OCI-LY7 (cell line): ENCODE measurements at regions not wholly inside any gene's neighbourhood (a gene's known extent, or its start where the extent isn't known, plus 50 kb on each side); places are given as distances from the start of the nearest gene placed in this dataset.

Experiments used
- BruUV-seq: library from RNA; stranded (reverse); fragments of 400-500 nt; replicated peaks from 2 replicates; lab custom pipeline; 2021; lab: Mats Ljungman, UMichigan
- CTCF ChIA-PET: fragments of 300-600 bp; sonication (Branson Sonifier 250); formaldehyde crosslinking; loops from one replicate; lab custom pipeline; 2022; ENCODE audit warnings: antibody characterized with exemption; ENCODE audit not compliant: unreplicated experiment; lab: Charles Lee
- POLR2A ChIA-PET: fragments of 300-600 bp; sonication (Branson Sonifier 250); formaldehyde crosslinking; loops from one replicate; lab custom pipeline; 2022; ENCODE audit warnings: antibody characterized with exemption; lab: Charles Lee
- DNase-seq: peaks from one replicate; pipeline ENCODE4 v3.0.0-alpha.2; 2015; ENCODE audit warnings: low spot score
- H2AFZ ChIP-seq: fragments of 200-600 bp; sonication (generic), shearing (Covaris generic); 2 replicates; pipeline ENCODE4 v1.6.1; 2014; ENCODE audit warnings: mild to moderate bottlenecking, antibody characterized with exemption, low read length, moderate library complexity
- H3K27ac ChIP-seq: fragments of 200-600 bp; sonication (generic); 2 replicates; pipeline ENCODE4 v1.5.1; 2014; ENCODE audit warnings: mixed run types, low read depth, mild to moderate bottlenecking, moderate library complexity, low read length, inconsistent platforms; ENCODE audit not compliant: poor library complexity, severe bottlenecking
- H3K36me3 ChIP-seq: fragments of 200-600 bp; sonication (generic); 2 replicates; pipeline ENCODE4 v1.6.1; 2014; ENCODE audit warnings: mild to moderate bottlenecking, antibody characterized with exemption, low read length, moderate library complexity, mixed read lengths; ENCODE audit not compliant: insufficient read depth
- H3K4me1 ChIP-seq: fragments of 200-600 bp; sonication (generic); 2 replicates; pipeline ENCODE4 v1.5.1; 2014; ENCODE audit warnings: mild to moderate bottlenecking, low read length; ENCODE audit not compliant: insufficient read depth, poor library complexity, severe bottlenecking
- H3K4me2 ChIP-seq: fragments of 200-600 bp; sonication (generic); 2 replicates; pipeline ENCODE4 v1.6.1; 2014; ENCODE audit warnings: mild to moderate bottlenecking, low read length
- H3K4me3 ChIP-seq: fragments of 200-600 bp; sonication (generic); 2 replicates; pipeline ENCODE4 v1.5.1; 2014; ENCODE audit warnings: mild to moderate bottlenecking, low read depth, low read length; ENCODE audit not compliant: poor library complexity, severe bottlenecking
- H3K79me2 ChIP-seq: fragments of 200-600 bp; sonication (generic); 2 replicates; pipeline ENCODE4 v1.6.1; 2016; ENCODE audit warnings: low read depth, mild to moderate bottlenecking, low read length, moderate library complexity, mixed read lengths; ENCODE audit not compliant: insufficient read depth
- H3K9me2 ChIP-seq: fragments of 200-600 bp; sonication (generic); 2 replicates; pipeline ENCODE4 v1.6.1; 2016; ENCODE audit warnings: mild to moderate bottlenecking, low read length, mixed read lengths; ENCODE audit not compliant: insufficient read depth
- H3K9me3 ChIP-seq: fragments of 200-600 bp; sonication (generic); 2 replicates; pipeline ENCODE4 v1.6.1; 2014; ENCODE audit warnings: mild to moderate bottlenecking, mixed run types, low read length, mixed read lengths
- H4K20me1 ChIP-seq: fragments of 200-600 bp; sonication (generic); 2 replicates; pipeline ENCODE4 v1.6.1; 2014; ENCODE audit warnings: mild to moderate bottlenecking, antibody characterized with exemption, low read length, moderate library complexity, mixed read lengths; ENCODE audit not compliant: insufficient read depth
- EZH2phosphoT487 ChIP-seq: fragments of 200-600 bp; sonication (generic); IDR thresholded peaks from 2 replicates; pipeline ENCODE4 v1.6.1; 2018; ENCODE audit warnings: low read depth, borderline replicate concordance, mild to moderate bottlenecking, mixed run types, antibody characterized with exemption, low read length, moderate library complexity, mixed read lengths
- intact Hi-C: fragments of 100-400 bp; cut with micrococcal nuclease; formaldehyde crosslinking; loops from one replicate; pipeline ENCODE4 v1.10.0; 2022; ENCODE audit not compliant: unreplicated experiment
- TF ChIP-seq, protein P1 (sequence below): fragments of 200-600 bp; sonication (generic); conservative IDR thresholded peaks from 2 replicates; pipeline ENCODE4 v1.5.1; 2014; ENCODE audit warnings: mild to moderate bottlenecking, antibody characterized with exemption, low read length, moderate library complexity, mixed read lengths

GRCh38 chr7:106964466-106964865 lies 80.0 kb upstream of the PRKAR2B start:
- no peak for TF ChIP-seq EZH2phosphoT487
- TF ChIP-seq, protein P1, sequence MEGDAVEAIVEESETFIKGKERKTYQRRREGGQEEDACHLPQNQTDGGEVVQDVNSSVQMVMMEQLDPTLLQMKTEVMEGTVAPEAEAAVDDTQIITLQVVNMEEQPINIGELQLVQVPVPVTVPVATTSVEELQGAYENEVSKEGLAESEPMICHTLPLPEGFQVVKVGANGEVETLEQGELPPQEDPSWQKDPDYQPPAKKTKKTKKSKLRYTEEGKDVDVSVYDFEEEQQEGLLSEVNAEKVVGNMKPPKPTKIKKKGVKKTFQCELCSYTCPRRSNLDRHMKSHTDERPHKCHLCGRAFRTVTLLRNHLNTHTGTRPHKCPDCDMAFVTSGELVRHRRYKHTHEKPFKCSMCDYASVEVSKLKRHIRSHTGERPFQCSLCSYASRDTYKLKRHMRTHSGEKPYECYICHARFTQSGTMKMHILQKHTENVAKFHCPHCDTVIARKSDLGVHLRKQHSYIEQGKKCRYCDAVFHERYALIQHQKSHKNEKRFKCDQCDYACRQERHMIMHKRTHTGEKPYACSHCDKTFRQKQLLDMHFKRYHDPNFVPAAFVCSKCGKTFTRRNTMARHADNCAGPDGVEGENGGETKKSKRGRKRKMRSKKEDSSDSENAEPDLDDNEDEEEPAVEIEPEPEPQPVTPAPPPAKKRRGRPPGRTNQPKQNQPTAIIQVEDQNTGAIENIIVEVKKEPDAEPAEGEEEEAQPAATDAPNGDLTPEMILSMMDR, result no peak
- peak overlapping the region; percentile 21; the same call in 1 of the 2 replicates for H2AFZ ChIP-seq
- H3K4me2 ChIP-seq, result 0 out of 2 replicates have a peak overlapping the region, but pooled peaks have one; percentile 18
- no peaks in the 10 kb centered on the region for H4K20me1 ChIP-seq
- ChIA-PET POLR2A (interaction anchor here (1.1 to 1.2 kb wide), 2 partner anchors 17 to 37 kb away, joined by 3 to 4 read pairs; no protein-coding TSS in a partner anchor), CTCF (no interaction called here)
- no peaks in the 10 kb centered on the region for H3K9me3 ChIP-seq
- no peak overlapping the region for H3K4me3 ChIP-seq
- H3K79me2 ChIP-seq, result no peaks in the 10 kb centered on the region
- BruUV-seq, result no TSS peak
- no peaks in the 10 kb centered on the region for H3K9me2 ChIP-seq
- no peak for DNase-seq
- H3K27ac ChIP-seq, result no peak overlapping the region
- H3K4me1 ChIP-seq, result peaks cover 60% of the 10 kb centered on the region
- intact Hi-C loops, result loop anchor here (5.0 kb wide), 1 partner anchor 83 kb away; no protein-coding TSS in a partner anchor
- no peaks in the 10 kb centered on the region for H3K36me3 ChIP-seq

DNA sequence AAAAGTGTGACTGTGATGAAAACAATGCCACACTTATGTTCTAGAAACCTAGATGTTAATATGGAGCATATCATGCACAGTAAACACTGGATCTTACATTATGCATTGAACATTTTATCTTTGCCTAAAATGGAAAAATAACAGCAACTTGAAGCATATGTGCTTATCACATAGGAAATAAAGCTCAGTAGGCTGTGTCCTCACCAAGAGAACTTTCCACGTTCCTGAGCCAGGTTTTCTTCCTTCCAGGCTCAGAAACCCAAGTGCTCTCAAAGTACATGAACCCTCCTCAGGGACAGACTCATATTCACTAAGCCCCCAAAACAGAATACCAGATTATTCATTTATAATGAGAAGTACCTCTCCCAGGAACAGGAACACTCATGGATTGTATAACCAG lies 79.4 kb upstream of the PRKAR2B start:
- TF ChIP-seq, protein P1, result no peak
- no peak for TF ChIP-seq EZH2phosphoT487
- POLR2A ChIA-PET, result no interaction called here
- BruUV-seq, result no TSS peak

DNA sequence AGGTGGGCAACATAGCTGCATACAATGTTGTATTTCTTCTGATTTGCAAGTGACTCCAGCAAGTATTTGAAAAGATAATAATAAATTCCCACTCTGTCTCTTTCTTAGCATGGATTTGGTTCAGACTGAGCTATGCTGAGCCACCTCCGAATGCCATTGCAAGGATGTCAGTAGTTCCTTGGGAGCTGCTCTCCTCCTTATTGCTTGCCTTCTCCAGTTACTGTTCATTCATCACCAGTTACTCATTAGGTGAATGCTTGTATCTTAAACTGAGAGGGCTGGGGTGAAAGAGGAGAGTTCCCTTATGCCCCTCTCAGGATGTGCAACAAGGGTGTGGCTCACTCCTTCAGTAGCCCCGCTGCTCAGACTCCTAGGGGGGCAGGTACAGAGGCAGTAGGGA lies 78.4 kb upstream of the PRKAR2B start:
- no peak overlapping the region for H3K4me2 ChIP-seq
- no peaks in the 10 kb centered on the region for H3K9me2 ChIP-seq
- H4K20me1 ChIP-seq, result no peaks in the 10 kb centered on the region
- CTCF ChIA-PET, result no interaction called here
- POLR2A ChIA-PET, result interaction anchor here (0.6 to 0.9 kb wide), 2 partner anchors 71 to 898 kb away, joined by 3 to 5 read pairs; no protein-coding TSS in a partner anchor
- no peak overlapping the region for H3K4me3 ChIP-seq
- BruUV-seq, result no TSS peak
- H3K4me1 ChIP-seq, result peaks cover 43% of the 10 kb centered on the region
- no peak overlapping the region for H2AFZ ChIP-seq
- H3K79me2 ChIP-seq, result no peaks in the 10 kb centered on the region
- H3K36me3 ChIP-seq, result no peaks in the 10 kb centered on the region
- no peak overlapping the region for H3K27ac ChIP-seq
- no peak for TF ChIP-seq EZH2phosphoT487
- TF ChIP-seq, protein P1, result no peak
- DNase-seq, result no peak
- intact Hi-C loops, result no loop called here
- no peaks in the 10 kb centered on the region for H3K9me3 ChIP-seq

More for the DNA sequence above, 79.4 kb upstream of the PRKAR2B start:
- Histone ChIP-seq H3K79me2 (no peaks in the 10 kb centered on the region), H3K9me3 (no peaks in the 10 kb centered on the region), H3K36me3 (no peaks in the 10 kb centered on the region), H3K4me2 (no peak overlapping the region), H3K4me3 (no peak overlapping the region), H4K20me1 (no peaks in the 10 kb centered on the region), H3K9me2 (no peaks in the 10 kb centered on the region), H3K27ac (no peak overlapping the region), H3K4me1 (peaks cover 54% of the 10 kb centered on the region), H2AFZ (no peak overlapping the region; the same call in 1 of the 2 replicates)
- DNase-seq, result no peak
- intact Hi-C loops, result no loop called here
- CTCF ChIA-PET, result interaction anchor here (0.6 kb wide), 1 partner anchor 731 kb away, joined by 3 read pairs; no protein-coding TSS in a partner anchor
